ENCODE measurements at regions not wholly inside any gene's neighbourhood (a gene's known extent, or its start where the extent isn't known, plus 50 kb on each side); places are given as distances from the start of the nearest gene placed in this dataset.
A peak's percentile ranks its signal among the peaks of the same experiment; 100 is the strongest.

DNA sequence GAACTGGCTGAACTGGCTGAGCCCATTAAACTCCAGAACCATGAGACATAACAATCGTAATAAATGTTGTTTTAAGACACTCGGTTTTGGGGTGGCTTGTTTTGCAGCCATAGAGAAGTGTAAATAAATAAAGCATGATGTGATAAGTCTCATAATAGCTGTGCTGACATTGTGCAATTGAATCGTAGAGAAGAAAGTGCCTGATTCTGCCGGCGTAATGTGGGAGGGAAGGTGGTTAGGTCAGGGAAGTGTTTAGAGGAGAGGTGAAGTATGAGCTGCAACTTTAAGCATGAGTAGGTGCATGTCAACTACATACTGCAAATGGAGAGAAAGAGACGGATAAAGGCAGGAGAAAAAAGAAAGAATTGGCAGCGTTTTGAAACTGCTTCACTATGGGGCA is 217.1 kb downstream of the BLID start:
- DNase-seq, result no peak

DNA sequence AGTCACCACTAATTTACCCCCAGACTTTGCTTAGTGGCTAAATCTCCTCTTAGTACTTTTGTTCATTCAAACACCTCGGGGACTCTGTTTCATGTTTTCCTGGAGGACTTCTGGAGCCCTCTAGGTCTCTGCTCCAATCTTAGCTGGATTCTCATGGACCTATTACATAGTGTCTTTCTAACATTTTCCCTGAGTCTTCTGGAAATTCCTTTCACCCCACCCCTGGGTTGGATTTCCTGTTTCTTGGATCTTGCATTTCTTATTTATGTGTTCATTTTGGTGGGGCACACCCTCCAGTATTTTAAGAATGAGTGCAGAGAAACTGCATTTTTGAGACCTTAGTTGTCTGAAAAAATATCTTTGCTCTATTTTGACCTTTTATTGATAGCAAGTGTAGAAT is 220.1 kb downstream of the BLID start:
- DNase-seq, result no peak

DNA sequence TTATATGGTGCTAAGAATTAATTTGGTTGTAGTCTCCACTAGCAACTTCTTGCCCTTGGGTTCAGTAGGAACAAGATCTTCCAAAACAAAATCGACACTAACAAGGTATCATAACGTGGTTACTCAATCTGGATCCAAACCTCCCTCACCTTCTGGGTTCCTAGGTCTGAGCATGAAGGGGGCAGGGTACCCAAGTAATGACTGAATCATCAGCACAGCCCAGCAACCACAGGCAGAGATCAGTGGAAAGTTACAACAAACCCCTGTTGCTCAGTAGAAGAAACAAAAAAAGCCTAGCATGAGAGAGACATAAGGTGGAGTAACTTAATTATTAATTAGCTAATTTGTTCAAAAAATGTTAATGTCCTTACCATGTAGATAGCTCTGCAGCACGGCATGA is 221.4 kb downstream of the BLID start:
- DNase-seq, result no peak

DNA sequence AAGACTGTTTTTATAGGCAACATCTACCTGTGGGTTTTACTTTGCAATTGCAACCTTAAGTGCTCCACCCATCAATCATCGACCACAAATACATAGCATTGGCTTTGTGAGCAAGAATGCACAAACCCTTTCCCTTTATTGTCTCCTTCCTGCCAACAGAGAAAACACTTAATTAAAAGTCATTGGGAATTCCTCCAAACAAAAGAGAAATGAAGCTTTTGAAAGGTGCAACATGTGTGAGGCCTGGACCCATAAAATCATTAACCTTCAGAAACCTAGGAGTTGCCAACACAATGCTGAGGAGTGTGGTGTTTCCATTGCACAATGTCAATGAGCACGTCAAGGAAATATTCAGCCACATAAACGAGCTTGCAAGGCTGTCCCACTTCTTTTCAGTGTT is 223.2 kb downstream of the BLID start:
- no peak for DNase-seq

DNA sequence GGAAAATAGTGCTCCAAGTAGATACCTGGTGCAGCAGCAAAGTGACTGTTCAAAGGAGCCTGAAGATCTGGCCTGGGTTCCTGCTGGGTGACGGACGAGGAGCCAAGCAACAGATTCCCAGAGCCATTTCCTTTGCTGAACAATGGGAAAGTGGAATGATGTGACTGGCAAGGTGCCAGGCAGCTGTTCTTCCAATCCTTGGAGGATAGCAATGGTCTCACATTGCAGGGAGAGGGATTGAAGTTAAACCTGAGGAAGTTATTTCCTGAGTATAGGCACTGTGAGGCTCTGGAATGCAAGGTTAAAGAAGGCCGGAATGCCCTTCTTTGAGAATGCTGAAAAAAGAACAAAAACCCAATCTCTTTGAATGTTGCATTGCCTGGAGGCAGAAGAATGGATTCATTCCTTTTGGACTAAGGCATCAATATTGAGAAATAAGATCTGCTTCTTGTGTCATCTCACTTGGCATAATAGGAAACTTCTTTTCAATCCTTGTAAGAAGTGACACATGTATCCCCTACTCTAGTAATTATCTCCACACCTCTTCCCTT is 223.8 kb downstream of the BLID start:
- DNase-seq, result no peak

DNA sequence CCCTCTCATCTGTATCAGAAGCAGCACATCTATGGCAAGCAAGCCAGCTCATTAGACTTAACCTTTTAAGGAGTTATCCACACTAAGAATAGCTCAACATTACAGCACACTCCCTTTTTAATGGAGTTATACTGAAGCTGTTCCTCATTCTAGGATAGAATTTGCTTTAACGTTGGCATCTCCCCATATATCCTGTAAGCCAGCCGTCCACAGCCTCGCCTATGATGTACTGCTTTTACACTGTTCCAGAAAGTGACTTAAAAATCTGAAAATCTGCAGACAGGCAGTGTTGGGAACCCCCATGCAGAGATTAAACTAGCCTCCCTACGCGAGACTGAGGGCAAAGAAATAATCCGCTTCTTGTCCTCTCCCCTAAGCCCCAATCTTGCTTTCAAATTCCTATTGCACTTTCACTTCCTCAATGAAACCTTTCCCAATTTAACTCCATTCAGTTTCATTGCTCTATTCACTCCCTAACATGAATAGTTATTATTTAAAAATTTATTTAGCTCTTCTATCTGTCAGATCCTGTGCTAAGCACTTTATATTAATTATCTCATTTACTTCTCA is 225.0 kb downstream of the BLID start:
- no peak for DNase-seq

DNA sequence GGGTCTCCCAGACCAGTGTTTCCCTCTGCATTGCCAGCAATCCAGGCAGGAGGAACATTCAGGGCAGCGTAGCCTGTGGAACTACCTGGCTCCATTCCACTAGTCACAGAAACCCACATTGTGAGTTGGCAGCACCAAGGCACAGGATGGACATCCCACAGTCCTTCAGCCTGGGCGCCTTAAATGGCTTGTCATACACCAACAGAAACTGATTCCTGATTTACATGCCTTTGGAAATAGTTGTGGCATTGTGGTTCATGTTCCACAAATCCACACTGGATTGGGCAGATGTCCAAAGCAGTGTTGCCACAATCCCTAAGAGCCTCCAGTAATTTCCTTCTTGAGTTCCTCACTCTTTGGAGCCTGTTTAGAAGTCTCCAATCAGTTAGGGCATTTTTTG is 225.6 kb downstream of the BLID start:
- DNase-seq, result no peak

DNA sequence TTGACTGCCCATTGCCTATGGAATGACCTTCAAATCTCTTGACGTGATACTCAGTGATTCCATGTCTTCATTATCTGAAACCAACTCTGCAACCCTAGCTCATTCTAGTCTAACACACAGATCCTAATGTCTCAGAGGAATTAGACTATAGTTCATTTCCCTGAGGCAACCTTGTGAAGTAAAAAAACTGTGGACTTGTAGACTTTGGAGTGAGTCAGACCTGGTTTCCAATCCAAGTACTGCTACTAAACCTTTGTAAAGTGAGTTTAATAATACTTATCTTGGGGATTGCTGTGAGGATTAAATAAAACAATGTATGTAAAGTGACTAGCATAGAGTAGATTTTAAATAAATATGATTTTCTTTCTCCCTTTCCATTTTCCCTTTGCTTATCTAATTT is 226.1 kb downstream of the BLID start:
- DNase-seq, result no peak

DNA sequence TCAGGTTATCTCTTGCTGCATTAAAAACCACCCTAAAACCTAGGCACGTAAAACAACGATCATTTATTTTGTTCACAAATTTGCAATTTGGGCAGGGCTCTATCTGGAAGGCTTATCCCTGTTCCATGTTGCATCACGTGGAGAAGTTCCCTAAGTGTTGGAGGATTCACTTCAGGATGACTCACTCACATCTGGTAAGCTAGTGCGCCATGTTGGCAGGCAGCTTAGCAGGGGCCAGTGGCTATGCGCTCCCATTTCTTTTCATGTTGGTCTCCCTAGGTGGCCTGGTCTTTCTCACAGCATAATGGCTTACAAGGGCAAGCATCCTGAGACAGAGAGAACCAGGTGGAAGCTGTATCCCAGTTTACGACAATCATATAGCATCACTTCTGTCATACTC is 226.8 kb downstream of the BLID start:
- no peak for DNase-seq

DNA sequence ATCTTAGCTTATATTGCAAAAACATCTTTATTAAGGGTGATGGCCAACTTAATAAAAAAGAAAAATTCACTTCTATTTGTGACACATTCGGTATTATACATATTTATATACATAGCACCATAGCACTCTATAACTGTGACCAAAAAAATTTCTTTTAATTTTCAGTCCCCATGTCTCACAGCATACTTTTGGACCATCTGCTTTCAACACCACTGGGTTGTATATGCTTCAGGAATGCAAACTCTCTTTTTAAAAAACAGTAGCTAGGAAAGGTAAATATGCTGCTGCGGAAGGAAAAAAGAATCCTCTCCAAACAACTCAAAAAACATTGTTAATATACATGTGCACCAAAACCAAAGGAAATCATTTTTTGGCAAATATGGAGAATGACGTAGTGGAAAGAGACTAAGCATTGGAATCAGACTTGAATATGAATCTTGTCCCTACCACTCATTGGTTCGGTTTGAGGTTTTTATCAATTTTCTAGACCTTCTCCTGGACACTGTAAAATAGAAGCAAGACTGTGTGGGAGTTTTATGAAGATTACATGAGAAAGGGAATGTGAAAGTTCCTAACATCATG is 227.9 kb downstream of the BLID start:
- DNase-seq, result no peak

DNA sequence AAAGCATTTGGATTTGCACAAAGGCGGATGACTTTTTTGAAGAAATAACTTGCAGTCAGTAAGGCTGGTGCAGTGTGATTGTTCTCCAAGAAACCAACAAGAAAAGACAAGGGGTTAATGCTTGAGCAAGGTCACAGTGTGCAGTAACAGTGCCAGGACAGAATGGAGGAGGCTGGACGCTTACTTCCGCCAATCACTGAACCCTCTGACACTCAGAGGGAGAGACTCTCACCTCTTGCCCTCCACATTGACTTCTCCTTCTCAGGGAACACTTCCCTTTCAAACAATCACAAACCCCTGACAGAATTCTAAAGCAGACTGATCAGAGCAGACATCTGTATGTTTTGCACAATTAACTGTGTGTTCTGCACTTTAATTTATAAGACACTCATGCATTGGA is 228.4 kb downstream of the BLID start:
- no peak for DNase-seq

DNA sequence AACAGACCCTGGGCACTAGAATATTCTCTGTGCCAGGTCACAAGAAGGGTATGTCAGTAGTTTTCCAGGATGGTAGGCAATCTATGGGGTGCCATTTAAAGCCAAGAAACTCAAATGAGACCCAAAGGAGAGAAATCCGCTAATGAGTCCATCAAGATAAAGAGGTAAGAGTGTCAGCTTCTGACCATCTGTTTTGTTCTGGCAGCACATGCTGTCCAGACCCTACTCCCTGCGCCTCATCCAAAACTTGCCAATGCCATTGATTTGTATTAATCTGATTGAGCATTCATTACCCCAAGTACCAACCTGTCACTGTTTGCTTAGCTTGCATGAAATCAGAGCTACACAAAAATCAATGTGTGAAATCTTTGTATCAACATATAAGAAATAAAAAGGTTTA is 229.0 kb downstream of the BLID start:
- DNase-seq, result no peak

DNA sequence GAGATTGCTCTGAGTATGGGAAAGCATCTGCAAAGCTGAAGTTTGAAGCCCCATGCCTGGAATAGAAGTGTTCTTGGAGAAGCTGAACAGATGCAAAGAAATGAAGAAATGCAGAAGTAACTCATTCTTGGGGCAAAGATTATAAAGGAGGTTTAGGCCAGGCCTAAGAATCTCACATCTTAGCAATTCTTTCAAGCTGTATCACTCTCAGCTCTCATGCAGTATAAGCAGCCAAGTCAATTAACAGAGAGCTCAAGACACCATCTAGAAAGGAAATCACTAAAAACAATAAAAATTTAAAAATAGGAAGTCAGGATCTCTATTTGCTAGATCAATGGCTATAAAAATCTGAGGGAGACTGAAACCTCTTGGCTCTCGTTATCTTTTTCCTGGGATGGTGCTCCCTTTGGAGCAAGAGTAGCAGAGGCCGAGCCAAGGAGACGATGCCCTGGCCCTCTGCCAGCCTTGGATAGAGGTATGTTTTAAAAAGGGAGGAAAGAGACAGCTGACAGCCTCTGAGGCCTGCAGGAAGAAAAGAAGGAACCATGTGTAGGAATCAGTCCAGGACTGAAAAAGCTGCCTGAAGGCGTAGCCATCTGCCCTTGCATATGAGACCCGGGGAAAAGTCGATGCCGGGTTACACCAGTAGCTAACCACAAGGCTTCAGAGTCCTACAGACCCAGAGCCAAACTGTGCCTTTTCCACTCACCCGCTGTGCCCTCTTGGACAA is 229.8 kb downstream of the BLID start:
- DNase-seq, result no peak

DNA sequence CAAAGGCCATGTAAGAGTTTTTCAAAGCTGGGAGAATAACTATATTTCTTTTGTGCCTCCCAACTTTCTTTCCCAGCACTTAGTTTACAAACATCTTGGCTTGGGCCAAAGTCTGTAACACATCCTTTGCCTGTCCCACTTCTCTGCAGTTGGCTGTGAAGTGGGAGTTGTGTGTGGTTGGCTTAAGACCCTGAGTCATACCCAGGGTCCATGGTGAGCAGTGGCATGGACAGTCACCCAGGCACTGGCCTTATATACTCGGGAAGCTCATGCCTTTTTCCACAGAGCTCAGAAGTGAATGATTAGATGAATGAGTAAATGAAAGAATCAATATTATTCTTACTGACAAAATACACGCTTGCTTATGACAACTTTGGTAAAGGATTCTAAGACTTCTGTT is 231.4 kb downstream of the BLID start:
- DNase-seq, result no peak

DNA sequence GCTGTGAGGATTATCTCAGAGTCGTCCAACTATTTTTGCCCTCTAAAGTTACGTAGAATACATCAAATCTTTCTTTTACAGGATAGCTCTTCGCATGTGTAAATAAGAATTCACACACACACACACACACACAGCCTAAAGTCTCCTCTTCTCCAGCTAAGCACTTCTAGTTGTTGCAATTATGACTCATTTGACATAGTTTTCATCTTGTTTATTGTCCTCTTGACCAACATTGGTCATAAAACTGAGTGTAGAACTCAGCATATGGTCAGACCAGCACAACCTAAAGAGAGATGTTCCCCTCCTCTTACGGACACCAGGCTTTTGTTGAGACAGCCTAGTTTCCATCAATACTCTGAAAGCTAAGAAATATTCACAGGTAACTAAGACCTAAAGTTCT is 234.2 kb downstream of the BLID start:
- no peak for DNase-seq

DNA sequence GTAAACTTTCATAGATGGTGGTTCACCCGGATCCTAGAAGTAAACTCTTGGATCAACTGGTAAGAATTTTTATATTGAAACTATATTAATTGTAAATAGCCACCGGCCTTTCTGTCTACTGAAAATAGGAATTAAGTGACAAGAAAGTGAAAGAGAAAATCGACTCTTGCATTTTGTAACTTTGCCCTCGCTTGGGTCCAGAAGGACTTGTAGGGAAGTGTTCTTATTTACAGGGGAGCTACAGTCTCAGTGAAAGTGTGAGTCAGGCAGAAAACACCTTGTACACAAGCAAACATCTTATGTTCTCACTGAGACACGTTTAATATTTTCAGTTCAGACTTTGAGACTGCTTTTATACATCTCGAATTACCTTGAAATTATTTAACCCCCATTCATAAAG is 238.9 kb downstream of the BLID start:
- DNase-seq, result no peak

DNA sequence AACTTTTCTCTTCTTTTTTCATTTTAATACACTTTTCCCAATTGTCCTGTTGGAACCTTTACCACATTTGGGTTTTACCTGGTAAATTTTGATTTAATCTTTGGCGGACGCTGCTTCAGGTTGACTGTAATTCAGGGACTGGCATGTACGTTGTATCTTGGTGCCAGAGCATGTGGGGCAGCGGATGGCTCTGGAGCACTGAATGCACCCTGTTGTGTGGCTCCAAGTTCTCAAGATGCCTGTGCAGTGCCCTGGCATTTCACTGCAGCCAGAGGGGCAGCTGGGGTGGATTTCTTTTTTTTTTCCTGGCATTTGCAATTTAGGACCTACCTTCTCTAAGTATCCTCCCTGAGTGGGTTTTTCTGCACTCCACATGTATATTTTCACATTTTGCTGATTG is 242.2 kb downstream of the BLID start:
- DNase-seq, result no peak

DNA sequence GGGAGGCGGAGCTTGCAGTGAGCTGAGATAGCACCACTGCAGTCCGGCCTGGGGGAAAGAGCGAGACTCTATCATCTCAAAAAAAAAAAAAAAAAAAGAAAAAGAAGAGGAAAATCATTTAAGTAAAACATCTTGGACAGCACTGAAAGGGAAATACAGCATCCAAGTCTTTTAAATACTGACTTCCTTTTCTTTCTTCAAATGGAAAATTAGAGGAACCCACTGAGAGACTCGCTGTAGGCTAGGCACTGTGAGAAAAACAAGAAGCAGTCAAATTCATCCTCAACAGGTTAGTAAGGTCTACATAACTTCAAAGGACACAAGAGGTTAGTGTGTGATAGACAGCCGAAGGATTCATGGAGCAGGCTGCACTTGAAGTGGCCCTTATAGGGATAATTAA is 243.7 kb downstream of the BLID start:
- no peak for DNase-seq

DNA sequence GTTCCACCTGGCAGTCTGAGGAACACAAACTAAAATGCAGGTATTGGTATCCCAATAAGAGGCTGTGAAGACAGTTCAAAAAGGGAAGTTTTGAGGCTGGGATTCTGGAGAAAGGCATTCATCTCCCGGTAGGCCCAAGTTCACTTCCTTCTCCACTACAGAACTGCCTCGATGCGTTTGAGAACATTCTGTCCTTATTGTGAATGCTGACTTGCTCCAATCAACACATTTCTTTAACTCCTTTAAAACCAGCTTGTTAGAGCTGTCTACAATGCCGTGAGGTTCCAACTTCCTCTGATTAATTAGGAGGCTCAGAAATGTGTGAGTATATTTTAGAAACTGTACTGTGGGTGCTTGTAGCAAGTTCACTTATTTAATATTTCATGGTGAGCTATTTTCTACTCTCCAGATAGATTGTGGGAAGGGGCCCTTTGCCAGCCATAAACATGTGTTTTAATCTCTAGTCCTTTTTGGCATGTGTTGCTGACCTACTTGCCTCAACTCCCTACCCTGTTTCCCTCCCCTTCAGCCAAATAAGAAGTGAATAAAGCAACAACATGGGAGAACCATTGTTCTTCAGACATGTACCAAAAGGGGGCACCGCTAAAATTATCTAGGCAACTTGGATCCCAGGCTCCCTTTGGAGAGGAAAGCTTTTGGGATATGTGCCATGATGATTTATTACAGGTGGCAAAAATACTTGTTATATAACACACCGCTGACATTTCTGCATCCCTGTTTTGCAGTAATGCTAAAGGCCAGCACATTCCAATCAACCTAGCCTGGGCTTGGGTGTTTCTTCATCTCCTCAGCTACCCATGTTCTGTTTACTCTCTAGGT is 245.6 kb downstream of the BLID start:
- DNase-seq, result no peak

DNA sequence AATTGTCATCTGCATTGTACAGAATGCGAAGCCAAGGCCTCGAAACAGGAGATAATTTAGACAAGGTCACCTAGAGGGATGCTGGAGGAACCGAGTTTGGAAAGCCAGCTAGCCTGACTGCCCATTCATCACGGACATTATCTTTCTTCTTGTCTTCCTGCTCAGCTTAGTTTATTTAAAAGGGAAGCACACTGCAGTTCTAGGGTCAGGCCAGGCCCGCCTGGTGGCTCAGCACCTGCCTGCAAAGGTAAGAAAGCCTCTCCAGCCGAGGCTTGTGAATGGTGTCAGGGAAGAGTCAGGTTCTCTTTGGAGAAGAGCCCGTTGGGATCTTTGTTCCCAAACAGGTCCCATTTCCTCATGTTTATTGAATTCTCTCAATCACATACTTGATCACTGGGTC is 246.5 kb downstream of the BLID start:
- DNase-seq, result no peak

DNA sequence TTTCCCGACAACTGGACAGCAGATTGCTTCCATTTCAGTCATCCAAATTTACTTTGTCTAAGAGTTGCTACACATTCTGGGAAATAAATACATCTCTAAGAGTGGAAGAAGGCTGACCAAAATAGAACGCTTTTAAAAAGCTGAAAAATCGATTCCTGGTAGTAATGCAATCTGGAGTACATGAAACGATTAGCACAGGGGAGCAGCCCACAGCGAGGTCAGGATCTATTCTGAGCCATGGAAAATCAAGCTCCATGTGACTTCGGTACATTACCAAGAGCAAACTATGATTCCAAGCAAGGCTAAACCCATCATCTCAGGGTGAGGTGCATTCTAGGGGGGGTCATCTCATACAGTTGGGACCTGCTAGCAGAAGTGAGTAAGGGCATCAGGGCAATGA is 249.3 kb downstream of the BLID start:
- no peak for DNase-seq

DNA sequence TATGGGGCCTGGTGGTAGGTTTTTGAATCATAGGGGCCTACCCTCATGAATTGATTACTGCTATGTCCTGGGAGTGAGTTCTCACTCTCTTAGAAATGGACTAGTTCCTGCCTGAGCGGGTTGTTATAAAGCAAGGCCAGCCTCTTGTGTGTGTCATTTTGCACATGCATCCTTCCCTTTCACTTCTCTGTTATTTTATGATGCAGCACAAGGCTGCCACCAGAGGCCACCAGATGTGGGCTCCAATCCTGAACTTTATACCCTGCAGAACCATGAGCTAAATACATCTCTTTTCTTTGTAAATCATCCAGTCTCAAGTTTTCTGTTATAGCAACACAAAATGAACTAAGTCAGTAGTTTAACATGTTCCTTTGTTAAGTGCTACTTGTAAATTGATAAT is 251.4 kb downstream of the BLID start:
- DNase-seq, result no peak

DNA sequence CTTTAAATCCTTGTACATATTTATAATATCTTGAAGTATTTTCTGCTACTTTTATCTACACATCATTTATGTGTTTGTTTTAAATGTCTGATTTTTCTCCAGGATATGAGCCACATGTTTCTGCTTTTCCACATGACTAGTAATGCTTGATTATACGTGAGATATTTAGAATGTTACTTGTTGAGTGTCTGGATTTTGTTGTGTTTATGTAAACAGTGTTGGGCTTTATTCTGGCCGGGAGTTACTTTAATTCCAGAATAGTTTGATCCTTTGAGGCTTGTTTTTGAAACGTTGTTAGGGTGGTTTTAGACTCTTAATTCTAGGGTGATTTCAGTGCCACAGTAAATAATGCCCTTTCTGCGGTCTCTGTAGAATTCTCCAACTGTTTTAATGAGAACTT is 252.9 kb downstream of the BLID start:
- DNase-seq, result no peak

DNA sequence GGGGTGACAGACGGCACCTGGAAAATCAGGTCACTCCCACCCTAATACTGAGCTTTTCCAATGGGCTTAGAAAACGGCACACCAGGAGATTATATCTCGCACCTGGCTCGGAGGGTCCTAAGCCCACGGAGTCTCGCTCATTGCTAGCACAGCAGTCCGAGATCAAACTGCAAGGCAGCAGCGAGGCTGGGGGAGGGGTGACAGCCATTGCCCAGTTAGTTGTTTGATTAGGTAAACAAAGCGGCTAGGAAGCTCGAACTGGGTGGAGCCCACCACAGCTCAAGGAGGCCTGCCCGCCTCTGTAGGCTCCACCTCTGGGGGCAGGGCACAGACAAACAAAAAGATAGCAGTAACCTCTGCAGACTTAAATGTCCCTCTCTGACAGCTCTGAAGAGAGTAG is 260.9 kb downstream of the BLID start:
- DNase-seq, result peak in 1 of 2 experiments; percentile 34

All from NCI-H526 (cell line).